GM12878 (cell line): ENCODE measurements at regions not wholly inside any gene's neighbourhood (a gene's known extent, or its start where the extent isn't known, plus 50 kb on each side); places are given as distances from the start of the nearest gene placed in this dataset.

Experiments
- ATAC-seq: fragments of 200-7000 bp; cut with Tn5 transposase; 3 replicates; pipeline ENCODE4 v1.9.1; 2020; ENCODE audit warnings: mild to moderate bottlenecking, moderate library complexity
- BruUV-seq: library from RNA; stranded (reverse); fragments of 400-500 nt; replicated peaks from 2 replicates; lab custom pipeline; 2021; lab: Mats Ljungman, UMichigan
- CTCF ChIA-PET: fragments of 300-600 bp; sonication (Branson Sonifier 250); formaldehyde crosslinking; extraction: SDS; loops from one replicate; lab custom pipeline; 2021; ENCODE audit warnings: inconsistent platforms; lab: Yijun Ruan, JAX
- POLR2A ChIA-PET: fragments of 350-600 bp; formaldehyde crosslinking; extraction: SDS; loops from one replicate; lab custom pipeline; 2021; ENCODE audit warnings: inconsistent platforms; lab: Charles Lee
- RAD21 ChIA-PET: fragments of 300-600 bp; sonication (Branson Sonifier 250); formaldehyde crosslinking; loops from one replicate; lab custom pipeline; 2023; ENCODE audit warnings: antibody characterized with exemption; ENCODE audit not compliant: unreplicated experiment; lab: Charles Lee
- SMC1A ChIA-PET: fragments of 300-600 bp; sonication (Branson Sonifier 250); formaldehyde crosslinking; loops from one replicate; lab custom pipeline; 2023; ENCODE audit not compliant: unreplicated experiment, uncharacterized antibody; lab: Charles Lee
- DNase-seq: peaks from one replicate; pipeline ENCODE4 v3.0.0-alpha.2; 2011; ENCODE audit warnings: low read depth, low spot score
- FAIRE-seq: peaks from 3 replicates; lab custom pipeline; 2011; peaks lifted over from hg19 to GRCh38; lab: Jason Lieb, UNC
- H2AFZ ChIP-seq: 2 replicates; pipeline ENCODE4 v1.6.0; 2011; ENCODE audit warnings: low read depth, low read length, control low read depth; ENCODE audit not compliant: control insufficient read depth
- H3K27ac ChIP-seq: 2 replicates; pipeline ENCODE4 v1.5.1; 2011; ENCODE audit warnings: control low read depth; ENCODE audit not compliant: control insufficient read depth, insufficient read depth
- H3K27me3 ChIP-seq, 2 experiments: replicated peaks in 1 of 2; 2 replicates each; pipeline versions ENCODE4 v1.6.0 to v1.6.1; 2011; ENCODE audit warnings: low read length in 1 of 2; ENCODE audit not compliant: control insufficient read depth in 2 of 2, insufficient read depth in 2 of 2
- H3K36me3 ChIP-seq, 2 experiments: 2 replicates each; pipeline ENCODE4 v1.5.1; 2011; ENCODE audit warnings: low read length in 1 of 2; ENCODE audit not compliant: control insufficient read depth in 2 of 2, insufficient read depth in 2 of 2
- H3K4me1 ChIP-seq: 2 replicates; pipeline ENCODE4 v1.6.1; 2011; ENCODE audit warnings: mild to moderate bottlenecking, low read length, moderate library complexity, mixed read lengths; ENCODE audit not compliant: control insufficient read depth, insufficient read depth
- H3K4me2 ChIP-seq: 2 replicates; pipeline ENCODE4 v1.6.0; 2011; ENCODE audit warnings: control low read depth; ENCODE audit not compliant: control insufficient read depth, insufficient read depth
- H3K4me3 ChIP-seq: fragments of 200-600 bp; sonication (generic); 2 replicates; pipeline ENCODE4 v1.5.1; 2016
- H3K79me2 ChIP-seq: 2 replicates; pipeline ENCODE4 v1.6.0; 2011; ENCODE audit warnings: low read length; ENCODE audit not compliant: control insufficient read depth, insufficient read depth
- H3K9ac ChIP-seq: 2 replicates; pipeline ENCODE4 v1.8.0; 2011; ENCODE audit warnings: low read length, control low read depth, mixed read lengths; ENCODE audit not compliant: control insufficient read depth, insufficient read depth
- H3K9me3 ChIP-seq: replicated peaks from 3 replicates; pipeline ENCODE4 v1.5.1; 2011; ENCODE audit warnings: mild to moderate bottlenecking, low read length; ENCODE audit not compliant: control insufficient read depth, insufficient read depth
- H4K20me1 ChIP-seq: 2 replicates; pipeline ENCODE4 v1.6.0; 2011; ENCODE audit not compliant: control insufficient read depth, insufficient read depth
- CREB1 ChIP-seq: IDR thresholded peaks from 2 replicates; pipeline ENCODE4 v1.6.1; 2012; ENCODE audit warnings: low read depth, mild to moderate bottlenecking, inconsistent platforms
- MTA2 ChIP-seq: fragments of 450-650 bp; IDR thresholded peaks from 2 replicates; pipeline ENCODE4 v1.6.1; 2016; ENCODE audit warnings: low read depth, mild to moderate bottlenecking, moderate library complexity
- WGBS: methylation state at CpG from one replicate; pipeline ENCODE4 v1.1.6; 2016; ENCODE audit warnings: low lambda C conversion rate; ENCODE audit not compliant: insufficient replicate concordance, insufficient coverage; ENCODE audit errors: missing lambda C conversion rate; 5-methylcytosine and 5-hydroxymethylcytosine counted together
- in situ Hi-C: fragments of 300-500 bp; cut with MboI; formaldehyde crosslinking; loops from 9 replicates; pipeline ENCODE4 v1.14.3; 2018; ENCODE audit warnings: mixed read lengths
- intact Hi-C: fragments of 100-400 bp; cut with micrococcal nuclease; formaldehyde crosslinking; loops from one replicate; pipeline ENCODE4 v1.14.2; 2022; ENCODE audit not compliant: unreplicated experiment
- TF ChIP-seq, protein P1 (sequence below): fragments of 450-650 bp; formaldehyde crosslinking; IDR thresholded peaks from 2 replicates; pipeline ENCODE4 v1.4.0; 2020; ENCODE audit warnings: mild to moderate bottlenecking, moderate library complexity

DNA sequence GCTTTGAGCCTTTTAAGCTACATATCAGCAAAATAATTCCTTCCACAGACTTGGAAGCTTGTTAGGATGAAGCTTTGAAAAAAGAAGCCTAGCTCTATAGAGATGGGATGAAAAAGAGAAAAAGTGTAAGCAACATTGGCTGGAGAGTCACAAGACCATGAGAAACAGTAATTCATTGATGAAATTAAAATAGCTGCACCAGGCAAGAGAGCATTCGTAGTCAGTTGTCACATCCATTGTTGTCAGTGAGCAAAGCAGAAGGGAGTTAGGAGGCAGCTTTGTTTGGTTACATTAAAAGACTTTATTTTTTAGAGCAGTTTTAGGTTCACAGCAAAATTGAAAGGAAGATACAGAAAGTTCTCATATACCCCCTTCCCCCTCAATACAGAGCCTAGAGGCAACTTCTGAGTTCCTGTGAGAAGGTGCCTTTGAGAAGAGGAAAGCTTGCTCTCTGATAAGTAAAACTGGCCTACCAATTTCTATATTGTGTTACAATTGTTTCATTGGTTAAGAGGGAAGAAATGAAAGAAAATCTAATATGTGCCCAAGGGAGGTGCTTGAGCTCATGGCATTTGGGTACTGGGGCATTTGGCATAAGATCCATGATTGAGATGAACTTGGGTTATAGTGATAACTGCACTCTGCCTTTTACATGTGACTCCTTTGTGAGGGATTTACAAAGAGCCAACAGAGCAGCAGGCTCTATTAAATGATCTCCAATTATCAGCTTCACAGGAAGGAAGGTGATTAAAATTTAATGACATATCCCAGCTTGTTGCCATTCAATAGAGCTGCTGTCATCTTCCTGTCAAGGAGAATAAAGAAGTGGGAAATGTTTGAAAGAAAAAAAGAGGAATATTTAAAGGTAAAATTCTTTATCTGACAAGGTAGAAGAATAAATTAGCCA, 361.3 kb upstream of the TMTC1 start:
- Histone ChIP-seq H3K27ac (no peak overlapping the region), H3K4me1 (no peaks in the 10 kb centered on the region), H3K4me2 (no peak overlapping the region), H3K27me3 (no peaks in the 10 kb centered on the region), H3K9me3 (no peaks in the 10 kb centered on the region), H3K36me3 (no peaks in the 10 kb centered on the region), H4K20me1 (no peaks in the 10 kb centered on the region), H3K4me3 (no peak overlapping the region), H3K9ac (no peak overlapping the region), H2AFZ (no peak overlapping the region), H3K79me2 (no peaks in the 10 kb centered on the region)
- in situ Hi-C loops (no loop called here), intact Hi-C loops (no loop called here)
- CTCF ChIA-PET, result interaction anchor here (0.8 to 2.5 kb wide), 3 partner anchors 9 to 12 kb away, joined by 3 to 7 read pairs (median 3); no protein-coding TSS in a partner anchor
- RAD21 ChIA-PET, result no interaction called here
- no peak for TF ChIP-seq MTA2
- TF ChIP-seq CREB1, result no peak
- TF ChIP-seq, protein P1, sequence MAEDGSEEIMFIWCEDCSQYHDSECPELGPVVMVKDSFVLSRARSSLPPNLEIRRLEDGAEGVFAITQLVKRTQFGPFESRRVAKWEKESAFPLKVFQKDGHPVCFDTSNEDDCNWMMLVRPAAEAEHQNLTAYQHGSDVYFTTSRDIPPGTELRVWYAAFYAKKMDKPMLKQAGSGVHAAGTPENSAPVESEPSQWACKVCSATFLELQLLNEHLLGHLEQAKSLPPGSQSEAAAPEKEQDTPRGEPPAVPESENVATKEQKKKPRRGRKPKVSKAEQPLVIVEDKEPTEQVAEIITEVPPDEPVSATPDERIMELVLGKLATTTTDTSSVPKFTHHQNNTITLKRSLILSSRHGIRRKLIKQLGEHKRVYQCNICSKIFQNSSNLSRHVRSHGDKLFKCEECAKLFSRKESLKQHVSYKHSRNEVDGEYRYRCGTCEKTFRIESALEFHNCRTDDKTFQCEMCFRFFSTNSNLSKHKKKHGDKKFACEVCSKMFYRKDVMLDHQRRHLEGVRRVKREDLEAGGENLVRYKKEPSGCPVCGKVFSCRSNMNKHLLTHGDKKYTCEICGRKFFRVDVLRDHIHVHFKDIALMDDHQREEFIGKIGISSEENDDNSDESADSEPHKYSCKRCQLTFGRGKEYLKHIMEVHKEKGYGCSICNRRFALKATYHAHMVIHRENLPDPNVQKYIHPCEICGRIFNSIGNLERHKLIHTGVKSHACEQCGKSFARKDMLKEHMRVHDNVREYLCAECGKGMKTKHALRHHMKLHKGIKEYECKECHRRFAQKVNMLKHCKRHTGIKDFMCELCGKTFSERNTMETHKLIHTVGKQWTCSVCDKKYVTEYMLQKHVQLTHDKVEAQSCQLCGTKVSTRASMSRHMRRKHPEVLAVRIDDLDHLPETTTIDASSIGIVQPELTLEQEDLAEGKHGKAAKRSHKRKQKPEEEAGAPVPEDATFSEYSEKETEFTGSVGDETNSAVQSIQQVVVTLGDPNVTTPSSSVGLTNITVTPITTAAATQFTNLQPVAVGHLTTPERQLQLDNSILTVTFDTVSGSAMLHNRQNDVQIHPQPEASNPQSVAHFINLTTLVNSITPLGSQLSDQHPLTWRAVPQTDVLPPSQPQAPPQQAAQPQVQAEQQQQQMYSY (CRISPR knock-in tag), result no peak
- ATAC-seq (no peak), FAIRE-seq (no peak), DNase-seq (no peak)
- SMC1A ChIA-PET, result interaction anchor here (1.7 kb wide), 1 partner anchor 9 kb away, joined by 8 read pairs; no protein-coding TSS in a partner anchor
- no TSS peak for BruUV-seq
- 0% methylated on average over 1 of the region's 1 CpG for WGBS
- POLR2A ChIA-PET, result no interaction called here
